Sciatic nerve (tissue), 2 donors: ENCODE measurements at regions not wholly inside any gene's neighbourhood (a gene's known extent, or its start where the extent isn't known, plus 50 kb on each side); places are given as distances from the start of the nearest gene placed in this dataset.

Experiments used
- ATAC-seq: fragments of 200-7000 bp; cut with Tn5 transposase; one replicate; pipeline ENCODE4 v1.9.1; 2020; ENCODE audit warnings: mild to moderate bottlenecking, moderate library complexity
- DNase-seq: peaks from one replicate; pipeline ENCODE4 v3.0.0-alpha.2; 2020; ENCODE audit warnings: low spot score
- intact Hi-C: fragments of 100-400 bp; cut with DNase I; formaldehyde crosslinking; loops from one replicate; pipeline ENCODE4 v1.14.2; 2022
- donor health status: DM: no; HTN: no; CAD: no.
- donor health status: DM: no; HTN: no; CAD: no.

- DNase-seq (no peak), ATAC-seq (no peak)
- intact Hi-C loops: no loop called here
Observed at GRCh38 chr17:74098136-74099024, 105.1 kb upstream of the RPL38 start.

GRCh38 chr17:74099442-74100340 is 103.8 kb upstream of the RPL38 start:
- DNase-seq (no peak), ATAC-seq (no peak)
- intact Hi-C loops: no loop called here

GRCh38 chr17:74104921-74105320 is 98.6 kb upstream of the RPL38 start:
- no peak for DNase-seq
- ATAC-seq: no peak
- intact Hi-C loops: no loop called here

- intact Hi-C loops: no loop called here
- ATAC-seq (no peak), DNase-seq (no peak)
Observed at GRCh38 chr17:74107107-74107506, 96.4 kb upstream of the RPL38 start.

GRCh38 chr17:74108126-74108705 is 95.3 kb upstream of the RPL38 start:
- intact Hi-C loops: no loop called here
- no peak for DNase-seq

GRCh38 chr17:74110467-74110866 is 93.0 kb upstream of the RPL38 start:
- no peak for ATAC-seq

More at GRCh38 chr17:74108126-74108705, 95.3 kb upstream of the RPL38 start:
- ATAC-seq: no peak

GRCh38 chr17:74113326-74113725 is 90.2 kb upstream of the RPL38 start:
- ATAC-seq (no peak), DNase-seq (no peak)
- intact Hi-C loops: no loop called here

More at GRCh38 chr17:74110467-74110866, 93.0 kb upstream of the RPL38 start:
- no peak for DNase-seq
- intact Hi-C loops: no loop called here

- intact Hi-C loops: no loop called here
- no peak for ATAC-seq
- DNase-seq: no peak
Observed at GRCh38 chr17:74113952-74114351, 89.5 kb upstream of the RPL38 start.

- DNase-seq: no peak
- ATAC-seq: no peak
- intact Hi-C loops: no loop called here
Observed at GRCh38 chr17:74114881-74115470, 88.5 kb upstream of the RPL38 start.

GRCh38 chr17:74115586-74115985 is 87.9 kb upstream of the RPL38 start:
- intact Hi-C loops: no loop called here
- no peak for DNase-seq
- ATAC-seq: no peak

- intact Hi-C loops: no loop called here
- ATAC-seq: no peak
- DNase-seq: no peak
Observed at GRCh38 chr17:74116087-74116717, 87.3 kb upstream of the RPL38 start.

GRCh38 chr17:74117087-74117698 is 86.3 kb upstream of the RPL38 start:
- no peak for ATAC-seq
- intact Hi-C loops: no loop called here
- peak; percentile 6 for DNase-seq

- intact Hi-C loops: no loop called here
- ATAC-seq (no peak), DNase-seq (peak; percentile 33)
Observed at GRCh38 chr17:74117999-74118421, 85.5 kb upstream of the RPL38 start.

GRCh38 chr17:74118504-74118903 is 85.0 kb upstream of the RPL38 start:
- peak; percentile 21 for DNase-seq
- intact Hi-C loops: no loop called here
- no peak for ATAC-seq

GRCh38 chr17:74119049-74119580 is 84.4 kb upstream of the RPL38 start:
- DNase-seq (peak; percentile 27), ATAC-seq (no peak)
- intact Hi-C loops: no loop called here

- no peak for DNase-seq
- intact Hi-C loops: no loop called here
- no peak for ATAC-seq
Observed at GRCh38 chr17:74119965-74120364, 83.5 kb upstream of the RPL38 start.

GRCh38 chr17:74123350-74123749 is 80.1 kb upstream of the RPL38 start:
- intact Hi-C loops: no loop called here
- DNase-seq: no peak
- no peak for ATAC-seq

- no peak for DNase-seq
- no peak for ATAC-seq
- intact Hi-C loops: no loop called here
Observed at GRCh38 chr17:74123866-74124444, 79.5 kb upstream of the RPL38 start.
